ENCODE measurements at regions not wholly inside any gene's neighbourhood (a gene's known extent, or its start where the extent isn't known, plus 50 kb on each side); places are given as distances from the start of the nearest gene placed in this dataset.

- Histone ChIP-seq H3K27ac (ENCODE audit: low read depth, low read length) (no peak overlapping the region), H3K36me3 (ENCODE audit: low read length) (no peaks in the 10 kb centered on the region), H3K4me3 (ENCODE audit: insufficient read depth, low read length, poor library complexity, severe bottlenecking) (no peak overlapping the region), H3K27me3 (ENCODE audit: low read length) (no peaks in the 10 kb centered on the region), H3K9me2 (replicated peaks; ENCODE audit: insufficient read depth, low read length) (no peaks in the 10 kb centered on the region), H4K20me1 (ENCODE audit: low read depth, low read length) (no peaks in the 10 kb centered on the region), H2AFZ (ENCODE audit: low read depth, low read length, severe bottlenecking) (no peak overlapping the region), H3K4me2 (ENCODE audit: low read depth, low read length, poor library complexity, severe bottlenecking) (no peak overlapping the region), H3F3A (ENCODE audit: insufficient read depth) (no peaks in the 10 kb centered on the region), H3K9me3 (ENCODE audit: insufficient read depth, low read length) (no peaks in the 10 kb centered on the region), H3K9ac (ENCODE audit: low read length) (no peak overlapping the region), H3K79me2 (ENCODE audit: insufficient read depth, low read length) (no peaks in the 10 kb centered on the region)
- TF ChIP-seq EZH2phosphoT487 (conservative IDR thresholded peaks at IDR 0.05; ENCODE audit: low read length): no peak
- no peak for TF ChIP-seq CTCF (IDR thresholded peaks at IDR 0.05; ENCODE audit: insufficient read depth, low read length, poor library complexity, severe bottlenecking)
Measured at GRCh38 chr7:16991551-16991950, 109.8 kb upstream of the AGR3 start.

DNA sequence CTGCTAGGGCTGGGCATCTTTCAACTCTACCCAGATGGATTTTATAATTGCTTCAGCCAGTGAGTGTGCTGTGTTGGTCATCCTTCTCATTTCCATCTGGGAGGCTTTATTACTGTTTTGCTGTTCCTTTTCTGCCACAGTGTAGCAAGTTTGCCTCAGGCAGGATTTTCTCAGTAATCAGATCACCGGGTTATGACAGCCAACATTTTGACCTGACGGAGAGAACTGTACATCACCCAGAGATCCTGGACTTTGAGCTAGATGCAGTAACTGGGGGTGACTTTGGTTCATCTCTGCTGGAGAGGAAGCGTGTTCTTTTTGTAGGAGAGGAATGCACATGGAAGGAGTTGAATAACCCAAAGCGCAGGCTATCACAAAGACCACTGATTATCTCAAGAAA lies 111.8 kb upstream of the AGR3 start:
- Histone ChIP-seq H2AFZ (ENCODE audit: low read depth, low read length, severe bottlenecking) (no peak overlapping the region), H3K27me3 (ENCODE audit: low read length) (no peaks in the 10 kb centered on the region), H3K9ac (ENCODE audit: low read length) (no peak overlapping the region), H3K79me2 (ENCODE audit: insufficient read depth, low read length) (no peaks in the 10 kb centered on the region), H3K36me3 (ENCODE audit: low read length) (no peaks in the 10 kb centered on the region), H3K4me3 (ENCODE audit: insufficient read depth, low read length, poor library complexity, severe bottlenecking) (no peak overlapping the region), H3K4me2 (ENCODE audit: low read depth, low read length, poor library complexity, severe bottlenecking) (no peak overlapping the region), H3K9me3 (ENCODE audit: insufficient read depth, low read length) (no peaks in the 10 kb centered on the region), H4K20me1 (ENCODE audit: low read depth, low read length) (no peaks in the 10 kb centered on the region), H3K9me2 (replicated peaks; ENCODE audit: insufficient read depth, low read length) (no peaks in the 10 kb centered on the region), H3K27ac (ENCODE audit: low read depth, low read length) (no peak overlapping the region), H3F3A (ENCODE audit: insufficient read depth) (no peaks in the 10 kb centered on the region)
- TF ChIP-seq CTCF (IDR thresholded peaks at IDR 0.05; ENCODE audit: insufficient read depth, low read length, poor library complexity, severe bottlenecking) (no peak), EZH2phosphoT487 (conservative IDR thresholded peaks at IDR 0.05; ENCODE audit: low read length) (no peak)

- Histone ChIP-seq H3K27ac (ENCODE audit: low read depth, low read length) (no peak overlapping the region), H3K4me3 (ENCODE audit: insufficient read depth, low read length, poor library complexity, severe bottlenecking) (no peak overlapping the region), H3F3A (ENCODE audit: insufficient read depth) (no peaks in the 10 kb centered on the region), H3K36me3 (ENCODE audit: low read length) (no peaks in the 10 kb centered on the region), H3K79me2 (ENCODE audit: insufficient read depth, low read length) (no peaks in the 10 kb centered on the region), H2AFZ (ENCODE audit: low read depth, low read length, severe bottlenecking) (no peak overlapping the region), H3K9me3 (ENCODE audit: insufficient read depth, low read length) (no peaks in the 10 kb centered on the region), H3K27me3 (ENCODE audit: low read length) (no peaks in the 10 kb centered on the region), H3K9me2 (replicated peaks; ENCODE audit: insufficient read depth, low read length) (no peaks in the 10 kb centered on the region), H3K9ac (ENCODE audit: low read length) (no peak overlapping the region), H3K4me2 (ENCODE audit: low read depth, low read length, poor library complexity, severe bottlenecking) (no peak overlapping the region), H4K20me1 (ENCODE audit: low read depth, low read length) (no peaks in the 10 kb centered on the region)
- TF ChIP-seq EZH2phosphoT487 (conservative IDR thresholded peaks at IDR 0.05; ENCODE audit: low read length) (no peak), CTCF (IDR thresholded peaks at IDR 0.05; ENCODE audit: insufficient read depth, low read length, poor library complexity, severe bottlenecking) (no peak)
Measured at GRCh38 chr7:16998481-16999051, 116.8 kb upstream of the AGR3 start.
